Vagina (tissue), 2 donors: ENCODE measurements at regions not wholly inside any gene's neighbourhood (a gene's known extent, or its start where the extent isn't known, plus 50 kb on each side); places are given as distances from the start of the nearest gene placed in this dataset.

Source experiments
- CTCF ChIP-seq, 3 experiments: fragments of 450-650 bp in 2 of 3; fragments of 200-600 bp in 1 of 3; sonication (generic) in 1 of 3; IDR thresholded peaks; one replicate each; pipeline ENCODE4 v1.5.1; 2017 to 2019; ENCODE audit warnings: antibody characterized with exemption in 3 of 3, mild to moderate bottlenecking in 2 of 3, moderate library complexity in 2 of 3
- POLR2A ChIP-seq, 2 donors: fragments of 450-650 bp; IDR thresholded peaks; one replicate each; pipeline ENCODE4 v1.6.1; 2017; ENCODE audit warnings: antibody characterized with exemption in 2 of 2, mild to moderate bottlenecking in 2 of 2, moderate library complexity in 2 of 2
- POLR2AphosphoS5 ChIP-seq, 2 donors: sonication (generic); formaldehyde crosslinking; IDR thresholded peaks; one replicate each; pipeline ENCODE4 v1.9.0; 2017; ENCODE audit warnings: antibody characterized with exemption in 2 of 2, mild to moderate bottlenecking in 2 of 2, low read depth in 1 of 2; ENCODE audit not compliant: insufficient read depth in 1 of 2

DNA sequence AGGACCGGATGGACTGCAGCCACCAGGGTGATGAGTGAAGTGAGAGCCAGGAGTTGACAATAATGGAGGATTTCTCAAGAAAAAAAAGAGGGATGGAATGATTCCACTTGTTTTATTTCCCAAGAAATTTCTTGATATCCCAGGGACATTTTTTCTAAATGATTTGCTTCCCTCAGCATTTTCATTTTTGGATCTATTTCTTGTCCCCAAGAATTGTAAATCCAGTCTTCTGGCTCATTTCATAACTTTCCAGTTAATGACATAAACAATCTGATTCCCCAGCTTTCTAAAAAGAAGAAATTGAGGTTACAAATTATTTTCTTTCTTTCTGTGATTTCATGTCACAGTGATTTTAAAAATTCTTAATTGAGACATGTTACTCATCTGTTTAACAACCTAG, 446.5 kb downstream of the PRR16 start:
- no peak for TF ChIP-seq CTCF (IDR thresholded peaks at IDR 0.05)
- TF ChIP-seq POLR2AphosphoS5 (IDR thresholded peaks at IDR 0.05; ENCODE audit: insufficient read depth in 1 of 2, low read depth in 1 of 2) = no peak
- TF ChIP-seq POLR2A (IDR thresholded peaks at IDR 0.05) = no peak
